Stimulated activated CD8-positive, alpha-beta memory T cell treated with anti-CD3 and anti-CD28 coated beads, Interleukin-15, amount 100 ng/mL, for 1 hour (primary cell): ENCODE measurements at regions not wholly inside any gene's neighbourhood (a gene's known extent, or its start where the extent isn't known, plus 50 kb on each side); places are given as distances from the start of the nearest gene placed in this dataset.
"Not testable (repeated sequence)": the region's sequence is repeated elsewhere in the genome, so short reads cannot be mapped to it uniquely, and the experiment has no call there.

ENCODE experiments used
- DNase-seq: peaks from one replicate; pipeline ENCODE4 v3.0.0-alpha.2; 2020; ENCODE audit warnings: low read depth

DNA sequence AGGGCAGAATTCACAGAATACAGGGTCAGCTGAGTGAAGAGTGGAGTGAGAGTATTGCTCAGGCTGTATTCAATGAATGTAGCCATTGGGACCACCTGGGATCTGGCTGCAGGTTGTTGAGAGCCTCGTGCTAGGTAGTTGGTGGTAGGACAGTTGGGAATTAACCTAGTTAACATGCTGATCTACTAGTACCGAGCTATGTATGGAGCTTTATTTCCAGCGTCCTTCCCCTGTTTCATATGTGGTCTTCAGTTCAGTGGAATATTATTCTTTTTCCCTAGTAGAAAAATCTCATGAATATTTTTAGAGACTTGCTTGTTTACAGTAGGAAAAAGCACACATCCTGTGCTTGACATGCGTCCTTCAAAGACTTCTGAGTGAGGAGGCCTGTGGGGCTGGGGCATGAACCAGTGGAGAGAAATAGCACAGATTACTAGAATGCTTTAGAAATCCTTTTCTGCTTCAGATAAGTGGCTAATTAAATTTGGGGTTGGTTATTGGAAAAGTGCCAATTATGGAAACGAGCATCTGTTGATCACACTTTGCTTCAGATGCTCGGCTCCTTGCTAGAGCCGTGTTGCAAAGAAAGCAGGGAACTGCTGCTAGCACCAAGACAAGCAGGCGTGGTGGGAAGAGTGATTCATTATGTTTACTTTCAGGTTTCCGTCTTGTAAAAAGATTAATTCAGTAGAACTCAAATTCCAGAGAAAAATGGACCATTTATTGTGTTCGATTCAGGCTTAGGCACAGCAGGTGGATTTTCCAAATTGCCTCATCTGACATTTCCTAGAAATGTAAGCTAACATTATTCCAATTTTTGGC lies 53.6 kb downstream of the ARF6 start:
- no peak for DNase-seq

DNA sequence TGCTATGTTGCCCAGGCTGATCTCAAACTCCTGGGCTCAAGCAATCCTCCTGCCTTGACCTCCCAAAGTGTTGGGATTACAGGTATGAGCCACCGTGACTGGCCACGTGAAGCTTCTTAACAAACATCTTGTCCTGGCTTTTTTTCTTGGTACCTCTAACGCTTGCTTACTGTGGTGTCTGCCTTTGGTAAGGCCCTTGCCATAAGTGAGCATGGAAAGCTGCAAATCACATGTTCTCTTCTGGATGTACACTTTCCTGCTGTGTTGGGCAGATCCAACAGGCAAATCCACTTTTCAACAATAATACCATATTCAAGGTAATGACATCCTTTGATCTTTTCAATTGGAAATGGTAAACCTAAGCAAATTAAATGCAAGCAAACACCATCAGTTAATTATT lies 54.6 kb downstream of the ARF6 start:
- no peak for DNase-seq

DNA sequence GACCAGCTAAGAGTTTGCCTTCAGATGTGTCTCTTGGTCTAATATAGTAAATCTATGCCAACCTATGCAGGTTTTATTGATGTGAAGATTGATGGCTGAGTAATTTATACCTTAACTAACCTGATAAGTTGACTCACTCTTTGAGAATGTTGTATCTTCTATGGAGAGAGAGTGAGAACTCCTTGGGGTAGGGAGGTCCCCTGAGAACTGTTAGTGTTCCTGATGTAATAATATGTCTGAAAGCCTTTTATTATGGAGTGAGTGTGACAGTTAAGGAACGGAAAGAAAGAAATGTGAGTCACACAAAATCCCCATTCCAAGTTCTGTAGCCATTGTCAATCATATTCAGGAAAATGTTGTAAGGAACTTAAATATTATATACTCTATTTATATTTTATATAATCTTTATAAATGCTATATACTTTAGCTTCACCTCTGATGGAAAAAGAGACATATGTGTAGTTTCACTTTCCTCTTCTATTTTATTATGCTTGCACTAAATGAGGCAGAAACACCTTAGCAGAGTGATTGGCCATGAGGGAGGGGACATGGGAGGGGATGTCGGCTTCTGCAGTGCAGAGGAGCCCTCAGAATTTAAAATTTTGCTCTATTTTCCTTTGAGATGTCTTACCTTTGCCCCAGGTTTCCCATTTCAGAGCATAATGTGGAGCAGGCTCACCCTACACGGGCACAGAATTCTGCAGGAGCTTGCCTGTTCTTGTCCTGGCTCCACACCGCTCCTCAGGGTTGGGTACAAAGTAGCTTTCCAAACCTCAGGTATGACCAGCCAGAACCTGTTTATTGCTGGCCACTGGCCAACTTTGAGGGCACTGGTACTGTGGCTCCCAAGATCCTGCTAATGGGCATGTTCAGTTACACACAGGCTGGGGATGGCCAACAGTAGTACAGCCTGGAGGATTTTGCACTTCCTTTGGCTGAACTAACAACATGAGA lies 57.7 kb downstream of the ARF6 start:
- no peak for DNase-seq

DNA sequence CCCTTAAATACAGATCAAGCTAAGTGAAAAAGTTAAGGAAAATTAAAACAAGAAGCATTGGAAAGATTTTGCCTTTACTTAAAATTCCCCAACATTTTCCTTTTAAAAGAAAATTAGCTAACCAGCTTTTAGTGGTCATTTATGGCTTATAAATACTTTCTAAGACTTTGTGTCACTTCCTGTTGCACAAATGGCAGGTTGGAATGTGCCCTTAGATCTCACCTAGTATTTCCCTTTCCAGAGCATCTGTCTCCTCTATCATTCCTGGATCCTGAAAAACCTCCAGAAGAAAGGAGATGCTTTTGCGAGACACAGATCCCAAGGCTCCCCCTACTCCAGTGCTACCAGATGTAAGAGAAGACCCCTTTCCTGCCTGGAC lies 58.3 kb downstream of the ARF6 start:
- no peak for DNase-seq

DNA sequence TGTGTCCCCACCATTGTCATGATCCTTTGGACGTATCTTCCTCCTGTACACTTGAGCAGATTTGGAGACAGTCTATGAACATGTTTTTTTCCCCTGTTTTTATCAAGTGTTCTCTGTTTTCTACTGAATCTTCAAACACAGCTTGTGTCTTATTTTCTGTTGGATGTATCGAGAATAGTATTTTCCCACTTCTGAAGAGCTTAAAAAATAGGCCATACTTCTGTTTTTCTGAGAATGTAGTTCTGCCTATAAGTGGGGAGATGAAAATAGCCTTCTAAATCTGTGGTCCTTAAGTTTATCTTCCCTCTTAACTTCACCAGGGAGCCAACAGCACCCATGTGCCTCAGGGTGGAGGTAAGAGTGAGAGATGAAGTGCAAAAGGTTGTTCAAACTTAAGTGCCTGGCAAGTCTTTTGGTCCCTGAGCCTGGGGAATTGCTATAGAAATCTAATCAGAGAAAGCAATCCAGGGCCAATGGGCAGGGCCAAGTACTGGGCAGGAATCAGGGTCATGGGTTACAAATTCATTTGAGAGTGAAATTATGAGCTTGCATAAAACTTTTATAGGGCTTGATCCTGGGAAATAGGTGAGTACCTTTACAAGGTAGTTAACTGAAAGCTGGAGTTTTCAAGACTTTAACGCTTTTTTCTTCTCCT lies 58.9 kb downstream of the ARF6 start:
- DNase-seq: no peak

DNA sequence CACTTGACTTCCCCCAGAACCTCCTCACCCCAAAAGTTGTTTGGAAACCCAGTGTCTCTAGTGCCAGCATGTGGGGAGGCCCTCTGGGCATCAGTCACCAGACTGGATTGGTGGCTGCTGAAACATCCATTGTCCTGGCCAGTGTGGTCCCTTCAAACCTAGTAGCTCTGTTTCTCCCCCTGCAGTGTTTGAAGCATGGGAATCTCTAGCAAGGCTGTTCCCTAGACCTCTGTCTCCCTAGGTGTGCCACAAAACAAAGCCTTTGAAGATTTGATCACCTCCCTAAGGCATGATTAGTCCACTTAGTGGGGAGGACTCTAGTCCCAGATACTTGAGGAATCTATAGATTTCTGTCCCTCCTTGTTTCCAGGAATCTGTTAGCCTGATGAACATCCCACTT lies 60.3 kb downstream of the ARF6 start:
- no peak for DNase-seq

DNA sequence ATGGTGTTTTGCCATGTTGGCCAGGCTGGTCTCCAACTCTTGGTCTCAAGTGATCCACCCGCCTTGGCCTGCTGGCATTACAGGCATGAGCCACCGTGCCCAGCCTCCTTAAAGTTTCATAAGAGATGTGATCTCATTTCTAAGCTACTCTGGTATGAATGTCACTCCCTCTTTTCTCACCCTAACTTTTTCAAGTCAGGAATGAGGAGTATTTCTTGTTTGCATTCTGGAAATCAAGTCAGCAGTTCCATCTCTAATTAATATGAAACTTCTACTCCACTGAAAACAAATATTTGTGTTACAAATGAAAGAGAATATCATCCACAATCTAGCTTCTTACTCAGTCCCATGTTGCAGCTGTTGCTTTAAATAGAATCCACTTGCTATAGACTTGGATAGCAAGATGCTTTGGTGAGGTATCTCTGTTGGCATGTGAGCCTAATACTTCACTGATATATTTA lies 61.3 kb downstream of the ARF6 start:
- no peak for DNase-seq

DNA sequence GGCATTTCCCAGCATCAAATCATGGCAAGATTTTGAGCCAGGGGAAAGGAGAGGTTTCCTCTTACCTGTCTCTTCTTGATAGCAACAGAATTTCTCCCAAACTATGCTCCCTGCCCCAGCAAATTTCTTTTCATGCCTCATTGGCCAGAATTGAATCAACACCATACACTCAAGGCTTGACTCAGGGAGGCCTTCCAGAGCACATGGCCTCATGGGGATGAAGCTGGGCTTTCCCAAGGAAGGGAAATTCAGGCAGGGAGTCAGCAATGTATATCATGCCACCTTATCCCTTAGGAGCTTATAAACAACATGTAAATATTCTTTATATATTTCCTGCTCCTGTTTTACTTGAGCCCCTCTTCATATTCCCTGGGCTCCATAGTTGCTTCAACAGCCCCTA lies 62.1 kb downstream of the ARF6 start:
- DNase-seq: no peak

DNA sequence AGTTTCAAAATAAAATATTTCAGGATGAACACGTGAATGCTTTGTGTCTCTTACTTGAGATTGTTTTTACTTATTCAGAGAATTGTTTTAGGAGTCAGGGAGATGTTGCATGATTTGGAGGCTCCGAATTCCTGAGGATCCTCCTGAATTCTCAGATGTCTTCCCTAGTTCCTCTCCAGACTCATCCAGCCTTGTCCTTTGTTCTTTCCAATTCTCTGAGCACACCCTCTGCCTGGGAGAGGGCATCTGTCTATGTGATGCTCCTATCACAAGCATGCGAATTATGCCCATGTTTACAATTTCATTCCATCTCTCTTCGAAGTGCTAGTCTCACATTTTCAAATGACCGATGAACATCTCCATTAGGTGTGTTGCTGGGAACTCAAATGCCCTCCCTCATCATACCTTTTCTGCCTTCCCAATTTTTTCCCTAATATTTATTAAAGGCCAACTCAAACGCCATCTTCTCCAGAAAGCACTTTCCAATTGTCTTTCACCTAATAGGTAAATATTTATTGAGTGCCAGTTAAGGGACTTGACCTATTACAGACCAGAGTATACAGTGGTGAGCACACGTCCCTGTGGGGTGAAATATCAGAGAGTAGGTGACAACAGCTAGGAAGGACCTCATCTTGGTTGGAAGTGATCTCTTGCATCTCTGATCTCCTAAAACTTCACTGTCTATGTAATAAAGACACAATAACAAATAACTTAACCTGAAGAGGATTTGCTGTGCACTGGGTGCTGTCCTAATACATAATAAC lies 64.4 kb downstream of the ARF6 start:
- DNase-seq: no peak

DNA sequence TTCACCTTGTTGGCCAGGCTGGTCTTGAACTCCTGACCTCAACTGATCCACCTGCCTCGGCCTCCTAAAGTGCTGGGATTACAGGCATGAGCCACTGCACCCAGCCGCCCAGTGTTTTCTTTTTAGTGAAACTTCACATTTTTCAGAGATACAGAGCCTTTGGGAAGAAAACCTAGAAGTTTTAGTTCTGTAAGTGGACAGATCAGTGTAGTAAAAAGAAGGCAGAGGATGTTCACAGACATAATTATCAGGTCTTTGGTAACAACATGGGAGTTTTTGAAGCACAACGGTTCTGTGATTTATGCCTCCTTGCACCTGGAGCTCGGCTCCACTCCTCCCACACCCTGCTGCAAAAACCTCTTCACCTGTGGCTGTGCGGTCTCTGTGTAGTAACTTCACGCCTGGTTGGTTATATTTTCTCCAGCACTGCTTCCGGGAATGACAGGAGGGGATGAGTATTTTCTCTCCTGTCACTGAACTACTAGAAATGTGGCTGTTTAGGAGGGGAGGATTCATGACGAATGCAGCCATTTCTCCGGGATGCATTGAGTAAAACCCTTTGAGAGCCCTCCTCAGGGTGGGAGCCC lies 67.0 kb downstream of the ARF6 start:
- no peak for DNase-seq

DNA sequence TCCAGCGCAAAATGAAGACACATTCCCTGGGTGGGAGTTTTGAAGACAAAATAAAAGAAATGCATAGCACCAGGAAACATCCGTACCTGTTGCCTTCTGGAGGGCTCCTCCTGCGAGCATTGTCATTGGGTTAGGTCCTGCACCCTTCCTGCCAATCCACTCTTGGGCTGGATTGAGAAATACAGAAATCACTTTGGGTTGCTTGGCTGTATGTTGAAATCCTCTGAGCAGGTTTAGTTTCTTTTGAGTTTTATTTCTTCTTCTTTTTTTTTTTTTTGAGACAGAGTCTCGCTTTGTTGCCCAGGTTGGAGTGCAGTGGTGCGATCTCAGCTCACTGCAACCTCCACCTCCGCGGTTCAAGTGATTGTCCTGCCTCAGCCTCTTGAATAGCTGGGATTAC lies 67.6 kb downstream of the ARF6 start:
- DNase-seq: no peak

DNA sequence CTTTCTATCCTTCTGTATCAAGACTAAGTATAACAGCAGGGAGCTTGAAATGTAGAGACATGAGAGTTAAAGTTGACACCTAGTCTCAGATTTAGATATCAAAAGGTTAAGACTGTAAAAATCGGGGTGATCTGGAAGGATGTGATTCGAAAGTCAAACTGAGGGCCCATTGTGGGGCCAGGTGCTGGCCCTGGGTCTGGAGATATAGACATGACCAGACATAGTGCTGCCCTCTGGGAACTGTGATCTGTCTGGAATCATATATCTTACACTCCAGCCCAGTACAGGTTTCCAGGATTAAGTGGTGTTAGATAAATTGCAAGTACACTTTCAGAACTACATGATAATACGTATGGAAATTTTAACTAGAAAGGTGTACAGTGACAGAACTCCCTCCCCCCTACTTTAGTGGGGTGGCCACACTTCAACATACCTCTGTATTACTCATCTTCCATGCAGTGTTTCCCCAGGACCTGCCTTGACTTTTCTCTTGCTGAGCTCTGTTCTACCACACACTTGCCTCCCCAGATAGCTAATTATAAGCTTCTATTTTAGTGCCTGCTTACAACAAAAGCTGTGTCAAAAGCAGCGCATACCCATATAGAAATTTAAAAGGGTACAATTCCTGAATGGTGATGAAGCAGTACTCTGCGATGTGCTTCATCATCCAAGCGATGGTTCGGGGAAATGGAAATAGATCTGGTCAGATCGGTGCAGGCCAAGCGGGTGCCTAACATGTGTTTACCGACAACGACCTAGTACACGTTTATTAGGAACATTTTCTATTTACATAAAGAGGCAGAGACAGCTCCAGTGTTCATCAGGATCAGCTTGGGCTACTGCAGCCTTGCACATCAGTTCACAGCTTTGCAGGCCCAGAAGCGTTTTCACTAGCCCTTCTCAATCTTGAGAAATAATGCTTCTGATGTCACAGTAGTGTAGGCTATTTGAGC lies 68.7 kb downstream of the ARF6 start:
- DNase-seq: no peak

DNA sequence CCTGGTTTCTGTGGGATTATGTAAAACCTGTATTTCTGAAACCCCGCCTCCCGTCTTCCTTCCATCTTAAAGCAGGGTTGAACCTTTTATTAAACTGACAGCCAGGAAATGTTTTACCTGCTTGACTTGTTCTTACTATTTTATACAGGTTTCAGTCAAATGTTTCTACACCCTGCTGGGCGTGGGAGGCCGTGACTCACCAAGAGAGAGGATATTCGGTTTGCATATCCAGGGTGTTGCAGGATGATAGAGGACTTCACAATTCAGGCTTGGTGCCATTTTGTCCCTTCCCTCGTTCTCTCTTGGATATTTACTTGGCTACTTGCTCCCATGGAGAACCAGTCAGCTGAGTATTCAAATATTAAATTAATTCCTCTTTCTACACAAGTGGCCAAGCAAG lies 69.7 kb downstream of the ARF6 start:
- DNase-seq: no peak

DNA sequence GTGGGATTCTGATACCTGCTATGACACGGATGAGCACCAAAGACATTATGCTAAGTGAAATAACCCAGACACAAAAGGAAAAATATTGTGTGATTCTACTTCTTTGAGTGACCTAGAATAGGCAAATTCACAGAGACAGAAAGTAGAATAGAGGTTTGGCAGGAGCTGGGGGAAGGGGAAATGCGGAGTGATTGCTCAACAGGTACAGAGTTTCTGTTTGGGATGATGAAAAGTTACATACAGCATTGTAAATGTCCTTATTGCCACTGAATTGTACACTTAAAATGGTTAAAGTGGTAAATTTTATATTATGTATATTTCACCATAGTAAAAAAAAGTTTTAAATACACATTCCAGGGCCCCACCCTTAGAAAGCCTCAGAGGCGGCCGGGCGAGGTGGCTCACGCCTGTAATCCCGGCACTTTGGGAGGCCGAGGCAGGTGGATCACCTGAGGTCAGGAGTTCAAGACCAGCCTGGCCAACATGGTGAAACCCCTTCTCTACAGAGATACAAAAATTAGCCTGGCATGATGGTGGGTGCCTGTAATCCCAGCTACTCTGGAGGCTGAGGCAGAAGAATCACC lies 72.3 kb downstream of the ARF6 start:
- not testable (repeated sequence) for DNase-seq

DNA sequence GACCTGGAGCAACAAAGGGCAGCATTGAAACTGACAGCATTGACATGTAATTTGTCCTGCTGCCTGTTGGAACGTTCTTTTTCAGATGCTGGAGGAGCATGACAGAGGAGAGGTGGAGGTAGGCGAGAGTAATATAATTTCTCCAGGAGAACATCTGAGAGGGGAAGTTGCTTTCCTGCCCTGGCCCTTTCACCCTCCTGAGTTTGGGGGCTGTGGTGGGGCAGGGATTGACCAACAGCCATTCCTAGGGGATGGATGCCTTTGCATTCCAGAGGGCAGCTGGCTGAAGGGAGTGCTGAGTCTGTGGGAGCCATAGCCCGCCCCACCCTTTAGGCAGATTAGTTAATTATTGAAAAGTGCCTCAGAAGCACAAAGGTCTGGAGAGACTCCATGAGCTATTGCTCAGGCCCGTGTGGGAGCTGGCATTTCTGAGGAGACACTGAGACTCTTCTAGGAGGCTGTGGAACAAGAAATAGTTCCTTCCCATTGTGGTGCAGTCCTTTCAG lies 73.5 kb downstream of the ARF6 start:
- no peak for DNase-seq

DNA sequence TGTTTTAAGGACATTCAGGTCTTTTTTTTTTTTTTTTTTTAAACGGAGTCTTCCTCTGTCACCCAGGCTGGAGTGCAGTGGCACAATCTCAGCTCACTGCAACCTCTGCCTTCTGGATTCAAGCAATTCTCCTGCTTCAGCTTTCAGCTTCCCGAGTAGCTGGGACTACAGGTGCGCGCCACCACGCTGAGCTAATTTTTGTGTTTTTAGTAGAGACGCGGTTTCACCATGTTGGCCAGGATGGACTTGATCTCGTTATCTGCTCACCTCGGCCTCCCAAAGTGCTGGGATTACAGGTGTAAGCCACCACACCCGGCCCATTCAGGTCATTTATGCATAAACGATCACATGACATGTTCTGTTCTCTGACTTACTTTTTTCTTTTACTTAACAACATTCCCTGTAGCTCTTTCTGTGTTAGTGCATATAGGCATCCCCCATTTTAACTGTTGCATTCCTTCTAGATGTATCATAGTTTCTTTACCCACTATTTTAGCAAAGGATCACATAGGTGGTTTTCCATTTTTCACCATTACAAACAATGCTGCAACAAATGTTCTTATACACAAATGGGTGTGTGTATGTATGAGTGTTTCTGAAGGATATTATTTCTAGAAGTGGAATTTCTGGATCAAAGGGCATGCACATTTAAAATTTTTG lies 74.2 kb downstream of the ARF6 start:
- no peak for DNase-seq

DNA sequence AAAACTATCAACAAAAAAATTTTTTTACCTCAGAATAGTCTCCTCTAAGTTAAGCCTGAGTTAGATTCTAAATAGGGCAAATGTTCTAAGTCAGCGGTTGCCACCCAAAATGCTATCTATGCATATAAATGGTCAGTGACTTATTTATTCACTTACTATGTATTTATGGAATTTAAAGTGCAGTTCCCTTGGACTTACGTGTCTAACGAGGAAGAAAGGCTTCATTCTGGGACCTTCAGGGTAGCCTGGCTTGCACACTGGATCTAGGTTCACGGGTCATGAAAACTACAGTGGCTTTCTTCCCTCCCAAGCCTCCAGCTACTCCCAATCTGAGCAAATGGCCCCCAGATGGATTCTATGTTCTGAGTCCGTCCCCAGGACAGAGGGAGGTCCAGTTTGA lies 77.1 kb downstream of the ARF6 start:
- DNase-seq: no peak

DNA sequence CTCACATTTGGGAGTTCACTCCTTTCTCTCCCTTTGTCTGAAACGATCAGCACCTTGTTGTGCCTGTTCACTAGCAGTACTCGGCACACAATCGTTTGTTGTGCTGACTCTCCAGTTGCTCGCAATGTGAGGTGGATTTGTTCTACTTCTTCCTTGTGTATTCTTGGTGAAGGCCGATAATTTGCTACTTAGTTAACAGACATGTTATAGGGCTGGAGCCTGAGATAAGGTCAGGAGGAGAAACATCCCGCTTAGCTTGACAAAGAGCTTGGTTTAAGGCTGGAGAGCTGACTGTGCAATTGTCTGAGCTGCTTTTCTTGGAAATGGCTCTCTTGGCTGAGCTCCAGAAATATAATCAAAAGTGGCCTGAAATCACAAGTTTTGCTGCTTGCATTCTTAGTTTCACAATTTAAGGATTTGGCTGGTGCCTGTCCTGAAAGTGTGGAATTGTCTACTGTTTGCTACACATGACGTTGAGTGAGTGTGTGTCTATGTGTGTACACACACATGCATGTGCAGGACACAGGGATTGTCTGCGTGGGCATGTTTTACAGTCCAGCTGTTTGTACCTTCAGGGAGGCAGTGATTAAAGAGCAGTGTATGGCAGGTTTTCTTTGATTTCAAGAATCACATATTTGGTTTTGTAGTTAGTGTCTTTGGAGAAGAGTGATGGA lies 77.7 kb downstream of the ARF6 start:
- no peak for DNase-seq
